ENCODE measurements at regions not wholly inside any gene's neighbourhood (a gene's known extent, or its start where the extent isn't known, plus 50 kb on each side); places are given as distances from the start of the nearest gene placed in this dataset.

GRCh38 chr5:133827830-133828229, 140.6 kb downstream of the C5orf15 start:
- Histone ChIP-seq H3F3A (ENCODE audit: low read length, unreplicated experiment) (no peaks in the 10 kb centered on the region), H3K79me2 (ENCODE audit: low read length) (no peaks in the 10 kb centered on the region), H3K27me3 (ENCODE audit: low read length) (no peaks in the 10 kb centered on the region), H3K9me3 (ENCODE audit: low read length) (no peaks in the 10 kb centered on the region), H3K36me3 (ENCODE audit: low read depth, low read length) (no peaks in the 10 kb centered on the region), H2AFZ (ENCODE audit: low read length) (no peak overlapping the region), H3K4me2 (ENCODE audit: low read length) (no peak overlapping the region), H3K4me3 (ENCODE audit: low read length) (no peak overlapping the region), H3K4me1 (ENCODE audit: insufficient read depth, low read length) (peaks cover 18% of the 10 kb centered on the region), H4K20me1 (ENCODE audit: low read length) (no peaks in the 10 kb centered on the region), H3K9me2 (replicated peaks; ENCODE audit: low read length) (no peaks in the 10 kb centered on the region), H3K9ac (ENCODE audit: low read length) (no peak overlapping the region), H3K27ac (ENCODE audit: low read length) (no peak overlapping the region)
- intact Hi-C loops (cut with micrococcal nuclease): no loop called here
- CTCF ChIA-PET: no interaction called here
- DNase-seq: no peak
- POLR2A ChIA-PET (ENCODE audit: unreplicated experiment): no interaction called here
- TF ChIP-seq CTCF (conservative IDR thresholded peaks at IDR 0.05; ENCODE audit: low read depth, low read length) (no peak), EZH2 (IDR thresholded peaks at IDR 0.05; ENCODE audit: low read length, unreplicated experiment) (no peak)
- ATAC-seq: no peak
- no TSS peak for BruUV-seq (replicated peaks)

DNA sequence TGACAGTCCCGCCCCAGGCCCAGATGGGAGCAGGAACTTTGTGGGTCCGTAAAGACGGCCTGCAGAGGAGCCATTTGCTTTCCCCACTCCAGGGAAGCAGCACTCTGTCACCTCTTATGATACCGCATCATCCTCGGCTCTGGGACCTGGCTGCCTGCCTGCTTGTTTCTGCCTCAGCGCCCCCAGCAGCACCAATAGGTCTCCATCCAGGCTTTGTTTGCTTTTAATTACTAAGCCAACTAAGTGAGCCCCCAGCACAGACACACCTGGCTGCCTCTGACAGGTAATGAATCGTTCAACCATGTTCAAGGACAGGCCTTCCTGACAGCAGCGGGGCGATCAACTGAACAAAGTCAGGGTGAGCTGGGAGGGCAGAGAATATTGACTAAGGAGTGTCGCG, 141.4 kb downstream of the C5orf15 start:
- CTCF ChIA-PET: no interaction called here

GRCh38 chr5:133825631-133826289, 142.7 kb downstream of the C5orf15 start:
- H3F3A ChIP-seq (ENCODE audit: low read length, unreplicated experiment): no peaks in the 10 kb centered on the region
- H3K4me2 ChIP-seq (ENCODE audit: low read length): no peak overlapping the region
- DNase-seq (no peak), ATAC-seq (no peak)
- no peaks in the 10 kb centered on the region for H3K79me2 ChIP-seq (ENCODE audit: low read length)
- H3K4me3 ChIP-seq (ENCODE audit: low read length): no peak overlapping the region
- no peak overlapping the region for H3K27ac ChIP-seq (ENCODE audit: low read length)
- H3K36me3 ChIP-seq (ENCODE audit: low read depth, low read length): no peaks in the 10 kb centered on the region
- H3K27me3 ChIP-seq (ENCODE audit: low read length): no peaks in the 10 kb centered on the region
- POLR2A ChIA-PET (ENCODE audit: unreplicated experiment): no interaction called here
- H3K4me1 ChIP-seq (ENCODE audit: insufficient read depth, low read length): no peaks in the 10 kb centered on the region
- intact Hi-C loops (cut with micrococcal nuclease): no loop called here
- no peak for TF ChIP-seq EZH2 (IDR thresholded peaks at IDR 0.05; ENCODE audit: low read length, unreplicated experiment)
- TF ChIP-seq CTCF (conservative IDR thresholded peaks at IDR 0.05; ENCODE audit: low read depth, low read length): no peak
- TF ChIP-seq EZH2phosphoT487 (IDR thresholded peaks at IDR 0.05; ENCODE audit: borderline replicate concordance, low read length): no peak
- H3K9me3 ChIP-seq (ENCODE audit: low read length): no peaks in the 10 kb centered on the region
- BruUV-seq (replicated peaks): no TSS peak
- CTCF ChIA-PET: no interaction called here
- no peaks in the 10 kb centered on the region for H3K9me2 ChIP-seq (replicated peaks; ENCODE audit: low read length)
- no peak overlapping the region for H2AFZ ChIP-seq (ENCODE audit: low read length)
- H4K20me1 ChIP-seq (ENCODE audit: low read length): no peaks in the 10 kb centered on the region
- H3K9ac ChIP-seq (ENCODE audit: low read length): no peak overlapping the region

More for the DNA sequence above, 141.4 kb downstream of the C5orf15 start:
- Histone ChIP-seq H3K36me3 (ENCODE audit: low read depth, low read length) (no peaks in the 10 kb centered on the region), H3K9me3 (ENCODE audit: low read length) (no peaks in the 10 kb centered on the region), H3K27ac (ENCODE audit: low read length) (no peak overlapping the region), H4K20me1 (ENCODE audit: low read length) (no peaks in the 10 kb centered on the region), H2AFZ (ENCODE audit: low read length) (no peak overlapping the region), H3K4me3 (ENCODE audit: low read length) (no peak overlapping the region), H3K27me3 (ENCODE audit: low read length) (no peaks in the 10 kb centered on the region), H3K9me2 (replicated peaks; ENCODE audit: low read length) (no peaks in the 10 kb centered on the region), H3K4me2 (ENCODE audit: low read length) (no peak overlapping the region), H3K79me2 (ENCODE audit: low read length) (no peaks in the 10 kb centered on the region), H3F3A (ENCODE audit: low read length, unreplicated experiment) (no peaks in the 10 kb centered on the region), H3K9ac (ENCODE audit: low read length) (no peak overlapping the region), H3K4me1 (ENCODE audit: insufficient read depth, low read length) (peaks cover 12% of the 10 kb centered on the region)
- TF ChIP-seq CTCF (conservative IDR thresholded peaks at IDR 0.05; ENCODE audit: low read depth, low read length) (no peak), EZH2 (IDR thresholded peaks at IDR 0.05; ENCODE audit: low read length, unreplicated experiment) (no peak), EZH2phosphoT487 (IDR thresholded peaks at IDR 0.05; ENCODE audit: borderline replicate concordance, low read length) (no peak)
- ATAC-seq (no peak), DNase-seq (no peak)
- no TSS peak for BruUV-seq (replicated peaks)
- intact Hi-C loops (cut with micrococcal nuclease): no loop called here
- POLR2A ChIA-PET (ENCODE audit: unreplicated experiment): no interaction called here

Measured in PC-3 (cell line).